Gastrocnemius medialis (tissue), 4 donors: ENCODE measurements at regions not wholly inside any gene's neighbourhood (a gene's known extent, or its start where the extent isn't known, plus 50 kb on each side); places are given as distances from the start of the nearest gene placed in this dataset.
A peak's percentile ranks its signal among the peaks of the same experiment; 100 is the strongest.

Source experiments
- ATAC-seq, 2 donors: fragments of 150-250 bp; one replicate each; pipeline ENCODE4 v1.9.1; 2016
- DNase-seq, 2 donors: peaks; one replicate each; pipeline ENCODE4 v3.0.0-alpha.2; 2019
- H3K27ac ChIP-seq, 4 donors: fragments of 200-600 bp; sonication (generic); 1 replicate in 1 of 4; 2 replicates in 3 of 4; pipeline ENCODE4 v1.5.1; 2016 to 2018; ENCODE audit warnings: mild to moderate bottlenecking in 2 of 4, moderate library complexity in 1 of 4
- H3K27me3 ChIP-seq, 3 donors: fragments of 200-600 bp; sonication (generic) in 2 of 3; 1 replicate in 1 of 3; 2 replicates in 2 of 3; pipeline versions ENCODE4 v1.5.1 to v1.6.0; 2016 to 2019; ENCODE audit warnings: mild to moderate bottlenecking in 1 of 3, moderate library complexity in 1 of 3
- H3K36me3 ChIP-seq, 2 donors: fragments of 200-600 bp; sonication (generic) in 1 of 2; one replicate each; pipeline ENCODE4 v1.5.1; 2017 to 2018
- H3K4me1 ChIP-seq, 2 donors: fragments of 200-600 bp; sonication (generic) in 1 of 2; one replicate each; pipeline ENCODE4 v1.5.1; 2016 to 2017; ENCODE audit warnings: mild to moderate bottlenecking in 2 of 2
- H3K4me3 ChIP-seq, 4 donors: fragments of 200-600 bp; sonication (generic) in 3 of 4; 1 replicate in 1 of 4; 2 replicates in 3 of 4; pipeline ENCODE4 v1.5.1; 2016 to 2019; ENCODE audit warnings: mild to moderate bottlenecking in 2 of 4
- H3K9me3 ChIP-seq, 3 donors: fragments of 200-600 bp; sonication (generic) in 2 of 3; 1 replicate in 1 of 3; 2 replicates in 2 of 3; pipeline ENCODE4 v1.5.1; 2016 to 2019
- POLR2A ChIP-seq, 2 donors: fragments of 450-650 bp; IDR thresholded peaks; one replicate each; pipeline ENCODE4 v1.6.1; 2017; ENCODE audit warnings: antibody characterized with exemption in 2 of 2, mild to moderate bottlenecking in 2 of 2, moderate library complexity in 2 of 2
- in situ Hi-C, 4 donors: fragments of 200-750 bp; cut with MboI; loops; one replicate each; pipeline versions ENCODE4 v1.15.0 to v1.8.0; 2017; ENCODE audit warnings: low sequenced_read_pairs in 4 of 4
- intact Hi-C: fragments of 100-400 bp; cut with DNase I; formaldehyde crosslinking; loops from one replicate; pipeline ENCODE4 v1.15.1; 2023; ENCODE audit warnings: low total_unique reads
- TF ChIP-seq, protein P1 (sequence below), 5 experiments: fragments of 450-650 bp in 3 of 5; fragments of 200-600 bp in 2 of 5; sonication (generic) in 2 of 5; IDR thresholded peaks in 4 of 5; conservative IDR thresholded peaks in 1 of 5; 1 replicate in 4 of 5; 2 replicates in 1 of 5; pipeline ENCODE4 v1.5.1; 2016 to 2019; ENCODE audit warnings: antibody characterized with exemption in 5 of 5, mild to moderate bottlenecking in 3 of 5, moderate library complexity in 3 of 5

- TF ChIP-seq, protein P1, sequence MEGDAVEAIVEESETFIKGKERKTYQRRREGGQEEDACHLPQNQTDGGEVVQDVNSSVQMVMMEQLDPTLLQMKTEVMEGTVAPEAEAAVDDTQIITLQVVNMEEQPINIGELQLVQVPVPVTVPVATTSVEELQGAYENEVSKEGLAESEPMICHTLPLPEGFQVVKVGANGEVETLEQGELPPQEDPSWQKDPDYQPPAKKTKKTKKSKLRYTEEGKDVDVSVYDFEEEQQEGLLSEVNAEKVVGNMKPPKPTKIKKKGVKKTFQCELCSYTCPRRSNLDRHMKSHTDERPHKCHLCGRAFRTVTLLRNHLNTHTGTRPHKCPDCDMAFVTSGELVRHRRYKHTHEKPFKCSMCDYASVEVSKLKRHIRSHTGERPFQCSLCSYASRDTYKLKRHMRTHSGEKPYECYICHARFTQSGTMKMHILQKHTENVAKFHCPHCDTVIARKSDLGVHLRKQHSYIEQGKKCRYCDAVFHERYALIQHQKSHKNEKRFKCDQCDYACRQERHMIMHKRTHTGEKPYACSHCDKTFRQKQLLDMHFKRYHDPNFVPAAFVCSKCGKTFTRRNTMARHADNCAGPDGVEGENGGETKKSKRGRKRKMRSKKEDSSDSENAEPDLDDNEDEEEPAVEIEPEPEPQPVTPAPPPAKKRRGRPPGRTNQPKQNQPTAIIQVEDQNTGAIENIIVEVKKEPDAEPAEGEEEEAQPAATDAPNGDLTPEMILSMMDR (IDR thresholded peaks at IDR 0.05 in 4 of 5, conservative IDR thresholded peaks at IDR 0.05 in 1 of 5), result no peak
- no peak for TF ChIP-seq POLR2A (IDR thresholded peaks at IDR 0.05)
- Histone ChIP-seq H3K4me1 (no peaks in the 10 kb centered on the region), H3K36me3 (no peaks in the 10 kb centered on the region), H3K27ac (no peak overlapping the region), H3K9me3 (peaks cover 0 to 8% (median 0%) of the 10 kb centered on the region in 3 donors), H3K27me3 (no peaks in the 10 kb centered on the region), H3K4me3 (no peak overlapping the region)
- DNase-seq (no peak), ATAC-seq (no peak)
- intact Hi-C loops, result no loop called here
- in situ Hi-C loops, result no loop called here
Measured at GRCh38 chr12:28909291-28909690, 239.8 kb upstream of the FAR2 start.

DNA sequence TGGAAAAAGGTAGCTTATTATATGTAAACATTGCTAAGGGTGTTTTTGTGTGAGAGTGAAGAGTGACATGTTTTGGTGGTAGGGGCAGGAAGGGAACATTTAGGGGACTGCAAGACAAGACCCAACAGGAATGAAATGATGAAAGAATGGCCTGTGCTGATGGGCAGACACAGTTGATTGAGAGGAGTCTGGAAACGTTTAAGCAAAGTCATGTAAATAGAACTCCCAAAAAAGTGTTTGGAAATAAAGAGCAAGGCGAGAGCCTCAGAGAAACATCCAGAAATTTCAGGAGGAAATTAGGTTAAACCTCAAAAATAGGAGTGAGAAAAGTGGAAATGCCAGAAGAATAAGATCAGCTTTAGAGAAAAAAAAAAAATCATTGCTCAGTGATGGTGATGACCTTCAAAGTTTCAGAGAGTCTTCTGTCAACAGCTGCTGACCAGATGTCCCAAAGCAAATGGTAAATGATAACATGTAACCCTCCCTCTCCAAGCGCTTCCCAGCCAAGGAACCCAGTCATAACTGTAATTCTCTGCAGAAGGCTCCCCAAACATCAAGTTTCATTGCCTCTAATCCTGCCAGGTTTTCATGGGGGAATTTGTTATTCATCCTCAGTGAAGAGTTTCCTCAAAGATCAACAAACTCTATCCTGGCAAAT, 223.2 kb upstream of the FAR2 start:
- Histone ChIP-seq H3K36me3 (no peaks in the 10 kb centered on the region), H3K27ac (no peak overlapping the region), H3K4me1 (no peaks in the 10 kb centered on the region), H3K27me3 (no peaks in the 10 kb centered on the region), H3K4me3 (no peak overlapping the region), H3K9me3 (no peaks in the 10 kb centered on the region)
- DNase-seq, result no peak
- TF ChIP-seq, protein P1 (IDR thresholded peaks at IDR 0.05 in 4 of 5, conservative IDR thresholded peaks at IDR 0.05 in 1 of 5), result no peak
- TF ChIP-seq POLR2A (IDR thresholded peaks at IDR 0.05), result no peak
- ATAC-seq, result peak in 1 of 2 donors; percentile 52
- intact Hi-C loops, result no loop called here
- in situ Hi-C loops, result no loop called here

DNA sequence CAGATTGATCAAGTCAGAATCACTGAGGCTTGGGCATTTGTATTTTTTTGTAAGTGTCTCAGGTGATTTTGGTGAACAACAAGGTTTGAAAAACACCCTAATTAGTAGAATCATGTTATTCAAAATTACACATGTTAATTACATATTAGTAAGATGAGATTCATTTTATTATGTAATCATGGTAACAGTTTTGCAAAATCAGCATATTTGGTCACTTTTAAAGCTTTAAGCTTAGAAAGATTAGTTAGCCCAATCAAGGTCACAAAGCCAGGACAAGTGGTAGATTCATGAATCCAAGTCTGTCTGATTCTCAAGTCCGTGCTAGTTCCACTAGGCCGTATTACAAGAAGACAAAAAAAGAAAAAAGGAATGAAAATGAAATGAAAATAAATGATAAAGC, 218.4 kb upstream of the FAR2 start:
- in situ Hi-C loops, result no loop called here
- no peaks in the 10 kb centered on the region for H3K36me3 ChIP-seq
- H3K27ac ChIP-seq, result no peak overlapping the region
- no peaks in the 10 kb centered on the region for H3K27me3 ChIP-seq
- TF ChIP-seq POLR2A (IDR thresholded peaks at IDR 0.05), result no peak
- TF ChIP-seq, protein P1 (IDR thresholded peaks at IDR 0.05 in 4 of 5, conservative IDR thresholded peaks at IDR 0.05 in 1 of 5), result no peak
- ATAC-seq (no peak), DNase-seq (no peak)
- H3K4me3 ChIP-seq, result no peak overlapping the region
- H3K9me3 ChIP-seq, result no peaks in the 10 kb centered on the region
- no peaks in the 10 kb centered on the region for H3K4me1 ChIP-seq
- intact Hi-C loops, result no loop called here

- no peak overlapping the region for H3K27ac ChIP-seq
- no peak overlapping the region for H3K4me3 ChIP-seq
- TF ChIP-seq POLR2A (IDR thresholded peaks at IDR 0.05), result no peak
- TF ChIP-seq, protein P1 (IDR thresholded peaks at IDR 0.05 in 4 of 5, conservative IDR thresholded peaks at IDR 0.05 in 1 of 5), result no peak
- intact Hi-C loops, result no loop called here
- ATAC-seq (no peak), DNase-seq (no peak)
- no peaks in the 10 kb centered on the region for H3K27me3 ChIP-seq
- no peaks in the 10 kb centered on the region for H3K36me3 ChIP-seq
- in situ Hi-C loops, result no loop called here
- H3K4me1 ChIP-seq, result peaks cover 0 to 8% of the 10 kb centered on the region in 2 donors
- H3K9me3 ChIP-seq, result no peaks in the 10 kb centered on the region
Measured at GRCh38 chr12:28933176-28933575, 215.9 kb upstream of the FAR2 start.
